HG02852 (cell line): ENCODE measurements at regions not wholly inside any gene's neighbourhood (a gene's known extent, or its start where the extent isn't known, plus 50 kb on each side); places are given as distances from the start of the nearest gene placed in this dataset.
A peak's percentile ranks its signal among the peaks of the same experiment; 100 is the strongest.
"Not testable (repeated sequence)": the region's sequence is repeated elsewhere in the genome, so short reads cannot be mapped to it uniquely, and the experiment has no call there.

Source experiments
- ATAC-seq: cut with Tn5 transposase; IDR thresholded peaks from one replicate; pipeline ENCODE4 v1.9.1; 2021; ENCODE audit warnings: mild to moderate bottlenecking, moderate library complexity; ENCODE audit not compliant: unreplicated experiment

DNA sequence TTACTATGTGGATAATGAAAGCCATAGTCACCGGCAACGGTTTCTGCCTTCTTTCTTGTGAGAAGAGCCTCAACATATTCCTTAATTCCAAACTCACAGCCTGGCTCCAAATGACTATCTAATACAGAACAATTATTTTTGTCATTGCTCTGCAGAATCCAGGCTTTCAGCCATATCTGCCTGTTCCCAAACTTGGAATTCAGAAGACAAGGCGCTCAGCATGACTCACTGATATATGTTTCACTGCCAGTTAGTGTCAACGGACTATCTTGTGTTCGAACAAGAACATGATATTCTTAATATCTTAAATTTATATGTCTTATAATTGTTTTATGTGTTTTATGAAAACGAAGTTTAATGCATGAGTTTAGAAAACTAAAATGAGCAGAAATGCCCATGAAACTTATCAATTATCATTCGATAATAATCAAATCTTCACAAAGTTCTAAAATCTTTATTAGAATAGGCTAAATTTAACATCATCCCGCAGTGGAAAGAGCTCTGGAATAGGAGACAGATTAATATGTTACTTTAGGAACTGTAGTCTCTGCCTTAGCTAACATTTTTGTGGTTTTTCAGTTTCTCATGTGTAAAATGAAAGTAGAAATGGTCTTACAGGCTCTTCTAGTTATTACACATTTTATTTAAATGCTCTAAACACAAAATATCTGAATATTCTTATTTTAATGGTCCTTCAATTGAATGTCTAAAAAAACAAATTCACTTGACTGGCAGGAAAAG lies 669.3 kb upstream of the GJE1 start:
- ATAC-seq = peak; percentile 96

DNA sequence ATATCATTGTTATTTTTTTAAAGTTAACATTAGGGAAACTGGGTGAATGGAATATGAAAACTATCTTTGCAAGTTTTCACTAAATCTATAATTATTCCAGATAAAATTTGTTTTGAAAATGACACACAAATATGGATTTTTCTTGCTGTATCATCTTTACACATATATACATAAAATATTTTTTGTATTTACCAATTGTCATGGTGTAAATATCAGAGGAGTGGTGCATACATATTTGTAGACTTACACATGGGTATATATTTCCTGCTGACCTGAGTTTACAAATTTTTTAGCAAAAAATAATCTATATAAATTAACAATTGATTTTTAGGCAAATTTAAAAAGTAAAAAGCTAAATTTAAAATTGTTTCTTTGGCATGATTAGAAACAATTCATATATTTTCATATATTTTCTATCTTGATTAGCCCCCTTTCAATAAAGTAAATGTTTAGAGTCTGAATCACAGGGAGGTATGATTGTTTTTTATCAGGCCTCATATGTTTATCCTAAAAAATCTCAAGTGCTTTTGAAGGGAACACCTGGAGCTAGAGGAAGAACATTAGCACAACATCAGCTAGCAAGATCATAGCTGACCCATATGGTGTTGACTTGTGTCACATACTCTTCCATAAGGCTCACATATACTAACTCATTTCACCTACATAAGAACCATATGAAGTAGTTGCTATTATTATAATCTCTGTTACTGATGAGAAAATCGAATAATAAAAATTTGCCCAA lies 671.8 kb upstream of the GJE1 start:
- ATAC-seq = no peak

DNA sequence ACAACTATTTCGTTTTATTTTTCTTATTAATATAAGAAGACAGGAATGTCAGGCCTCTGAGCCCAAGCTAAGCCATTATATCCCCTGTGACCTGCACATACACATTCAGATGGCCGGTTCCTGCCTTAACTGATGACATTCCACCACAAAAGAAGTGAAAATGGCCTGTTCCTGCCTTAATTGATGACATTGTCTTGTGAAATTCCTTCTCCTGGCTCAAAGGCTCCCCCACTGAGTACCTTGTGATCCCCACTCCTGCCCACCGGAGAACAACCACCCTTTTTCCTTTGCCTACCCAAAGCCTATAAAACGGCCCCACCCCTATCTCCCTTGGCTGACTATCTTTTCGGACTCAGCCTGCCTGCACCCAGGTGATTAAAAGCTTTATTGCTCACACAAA lies 672.5 kb upstream of the GJE1 start:
- not testable (repeated sequence) for ATAC-seq

DNA sequence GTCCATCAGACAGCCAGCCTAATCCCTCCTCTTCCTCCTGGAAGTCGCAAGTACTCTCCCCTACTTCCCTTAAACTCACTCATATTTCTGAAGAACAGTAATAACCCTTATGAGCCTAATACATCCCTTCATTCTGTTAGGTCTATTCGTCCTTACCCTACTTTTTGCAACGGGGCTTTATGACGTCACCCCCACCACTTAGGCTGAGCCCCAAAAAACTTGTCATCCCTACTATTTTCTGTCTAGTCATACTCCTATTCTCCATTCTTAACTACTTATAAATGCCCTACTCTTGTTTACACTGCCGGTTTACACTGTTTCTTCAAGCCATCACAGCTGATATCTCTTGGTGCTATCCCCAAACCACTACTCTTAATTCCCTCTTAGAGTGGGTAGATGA lies 674.7 kb upstream of the GJE1 start:
- not testable (repeated sequence) for ATAC-seq

DNA sequence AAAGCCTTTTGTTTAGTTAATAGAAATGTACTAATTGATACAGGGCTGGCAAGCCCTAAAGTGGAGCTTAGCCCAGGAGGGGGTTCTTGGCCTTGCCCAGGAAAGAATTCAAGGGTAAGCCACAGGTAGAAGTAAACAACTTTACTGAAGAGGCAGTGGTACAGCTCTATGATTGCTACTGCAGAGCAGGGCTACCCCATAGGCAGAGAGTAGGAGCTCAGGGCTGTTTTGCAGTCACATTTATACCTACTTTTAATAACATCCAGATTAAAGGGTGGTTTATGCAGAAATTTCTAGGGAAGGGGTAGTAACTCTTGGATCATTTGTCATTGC lies 680.4 kb upstream of the GJE1 start:
- ATAC-seq = no peak

DNA sequence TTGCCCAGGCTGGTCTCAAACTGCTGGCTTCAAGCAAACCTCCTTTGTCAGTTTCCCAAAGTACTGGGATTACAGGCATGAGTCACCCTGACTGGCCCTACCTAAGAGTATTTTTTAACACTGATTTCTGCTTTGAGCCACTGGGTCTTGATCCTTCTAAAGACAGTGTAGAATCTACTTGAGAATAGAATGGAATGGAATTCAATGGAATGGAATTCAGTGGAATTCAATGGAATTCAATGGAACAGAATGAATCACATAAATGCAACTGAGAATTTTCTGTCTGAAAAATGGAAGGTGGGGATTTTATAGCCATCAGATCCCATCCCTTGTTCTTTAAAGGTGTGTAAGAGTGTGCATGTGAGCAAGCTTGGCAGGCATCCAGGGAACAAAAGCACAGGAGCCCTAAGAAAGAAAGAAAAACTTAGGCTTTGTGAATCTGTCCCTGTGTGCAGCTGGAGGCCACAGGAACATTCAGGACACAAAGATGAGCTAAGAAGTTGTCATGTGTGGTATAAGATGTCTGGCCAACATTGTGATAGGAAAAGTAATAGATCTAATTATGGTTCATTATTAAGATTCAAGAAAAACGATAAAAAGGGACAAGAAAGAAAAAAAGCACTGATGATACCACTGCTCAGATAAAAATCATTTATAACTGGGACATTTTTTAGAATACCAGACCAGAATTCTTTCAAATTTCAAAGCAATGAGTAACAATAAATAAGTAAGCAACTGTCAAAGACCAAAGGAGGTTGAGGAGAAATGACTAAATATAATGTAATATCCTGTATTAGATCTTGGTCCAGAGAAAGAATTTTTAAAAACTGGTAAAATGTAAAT lies 681.0 kb upstream of the GJE1 start:
- ATAC-seq = no peak

DNA sequence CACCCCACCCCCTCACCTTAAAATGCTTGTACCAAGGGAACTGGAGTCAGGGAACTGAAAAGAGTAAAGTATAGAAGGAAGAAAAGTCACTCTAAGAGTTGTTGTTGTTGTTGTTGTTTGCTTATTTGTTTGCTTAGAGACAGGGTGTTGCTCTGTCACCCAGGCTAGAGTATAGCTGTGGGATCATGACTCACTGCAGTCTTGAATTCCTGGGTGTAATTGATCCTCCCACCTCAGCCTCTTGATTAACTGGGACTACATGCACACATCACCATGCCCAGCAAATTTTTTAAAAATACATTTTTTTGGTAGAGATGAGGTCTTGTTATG lies 681.6 kb upstream of the GJE1 start:
- no peak for ATAC-seq

DNA sequence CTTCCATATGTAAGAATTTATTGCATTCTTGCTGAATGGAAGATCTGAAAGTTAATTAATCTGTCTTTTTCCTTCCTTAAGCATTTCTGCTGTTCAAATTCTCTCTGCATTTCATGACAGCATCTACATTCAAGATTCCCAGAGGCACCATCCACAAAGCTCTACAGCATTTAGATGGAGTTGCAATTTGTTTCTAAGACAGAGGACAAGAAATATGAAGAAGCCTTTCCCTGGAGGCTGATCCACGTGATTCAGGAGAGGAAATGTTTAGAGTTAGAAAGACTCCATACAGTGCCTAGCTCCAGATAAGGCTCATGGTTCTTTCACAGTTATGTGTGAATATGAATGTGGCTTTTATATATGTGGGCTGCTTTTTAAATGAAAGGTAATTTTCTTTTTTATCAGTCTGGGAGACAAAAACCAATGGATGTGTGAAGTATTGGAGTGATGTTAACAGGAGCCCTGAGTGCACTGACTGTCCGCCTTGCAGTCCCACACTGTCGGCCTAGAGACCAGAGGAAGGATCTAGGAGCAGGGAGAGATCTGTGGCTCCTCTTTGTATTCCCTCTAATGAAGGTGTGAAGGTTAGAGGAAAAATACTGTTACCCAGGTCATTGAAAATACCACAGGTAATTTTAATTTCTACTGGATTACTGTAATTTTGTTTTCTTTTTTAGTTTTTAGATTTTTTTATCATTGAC lies 686.6 kb upstream of the GJE1 start:
- ATAC-seq = no peak

DNA sequence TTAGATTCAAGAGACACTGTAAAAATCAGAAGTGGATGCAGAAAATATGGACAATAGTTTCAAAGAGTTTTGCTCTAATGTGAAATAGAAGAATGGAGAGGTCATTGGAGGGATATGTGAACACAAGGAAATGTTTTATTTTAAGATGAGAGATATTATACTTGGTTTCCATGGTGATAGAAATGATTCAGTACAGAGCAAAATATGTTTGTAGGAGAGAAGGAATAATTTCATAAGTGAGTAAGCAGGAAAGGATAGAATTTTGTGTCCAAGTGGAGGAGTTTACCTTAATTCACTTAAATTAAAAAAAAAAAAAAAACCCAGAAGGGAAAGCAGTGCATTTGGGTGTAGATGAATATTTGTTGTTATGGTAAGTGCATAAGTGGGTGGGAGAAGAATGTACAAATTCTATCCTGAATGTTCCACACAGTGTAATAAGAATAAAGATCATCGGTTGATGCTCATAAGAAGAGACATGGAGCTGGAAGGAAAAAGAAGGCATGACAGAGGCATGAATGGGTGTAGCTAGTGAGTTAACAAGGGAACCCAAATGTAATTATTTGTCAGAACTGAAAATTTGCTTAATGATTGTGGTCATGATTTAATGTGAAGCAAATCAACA lies 688.9 kb upstream of the GJE1 start:
- ATAC-seq = no peak

DNA sequence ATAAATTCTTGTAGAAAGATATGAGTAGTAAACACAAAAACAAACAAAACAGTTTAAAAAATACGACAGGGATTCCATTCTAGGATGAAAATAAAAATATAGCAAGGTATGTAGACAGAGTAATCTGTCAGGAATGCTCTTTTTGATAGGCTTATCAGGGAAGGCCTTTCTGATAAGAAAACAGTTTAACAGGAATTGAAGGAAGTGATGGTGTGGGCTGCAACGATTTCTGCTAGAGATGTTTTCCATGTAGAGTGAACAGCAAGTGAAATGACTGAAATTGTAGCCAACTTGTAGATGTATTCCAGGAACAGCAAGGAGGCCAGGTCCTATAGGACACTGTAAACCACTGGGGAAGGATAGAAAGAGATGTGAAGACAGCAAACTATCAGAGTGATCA lies 689.7 kb upstream of the GJE1 start:
- no peak for ATAC-seq

DNA sequence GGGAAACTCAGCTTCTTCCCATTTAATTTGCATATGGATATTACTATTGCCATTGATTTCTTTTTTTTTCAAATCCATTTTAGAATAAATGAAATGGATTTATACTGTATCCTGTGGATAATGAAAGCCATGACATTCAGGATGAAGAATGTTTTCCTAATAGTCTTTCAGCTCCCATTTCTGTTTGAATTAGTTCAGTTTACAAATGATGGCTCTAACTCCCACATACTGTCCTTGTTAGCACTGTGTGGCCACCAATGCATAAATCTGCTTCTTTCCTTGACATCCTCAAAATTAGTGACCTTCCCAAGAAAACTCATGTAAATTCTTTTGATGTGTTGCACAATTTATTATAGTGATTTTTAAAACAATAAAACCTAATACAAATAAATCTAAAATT lies 693.2 kb upstream of the GJE1 start:
- ATAC-seq = no peak

DNA sequence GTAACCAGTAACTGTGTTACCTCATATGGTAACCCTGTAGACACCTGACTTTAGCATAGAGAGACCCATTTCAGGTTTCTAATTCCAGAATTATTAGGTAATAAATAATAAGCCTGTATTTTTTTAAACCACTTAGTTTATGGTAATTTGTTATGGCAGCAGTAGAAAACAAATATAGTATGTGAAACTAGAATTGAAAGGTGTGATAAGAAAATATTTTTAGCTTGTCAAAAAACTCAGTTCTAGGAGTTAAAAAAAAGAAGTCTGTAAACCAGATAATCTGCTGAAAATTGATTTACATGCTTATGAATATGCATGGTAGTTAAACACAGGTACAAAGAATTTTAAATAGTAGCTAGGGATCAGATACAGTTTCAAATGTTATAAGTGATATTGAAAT lies 695.0 kb upstream of the GJE1 start:
- ATAC-seq = peak; percentile 69

DNA sequence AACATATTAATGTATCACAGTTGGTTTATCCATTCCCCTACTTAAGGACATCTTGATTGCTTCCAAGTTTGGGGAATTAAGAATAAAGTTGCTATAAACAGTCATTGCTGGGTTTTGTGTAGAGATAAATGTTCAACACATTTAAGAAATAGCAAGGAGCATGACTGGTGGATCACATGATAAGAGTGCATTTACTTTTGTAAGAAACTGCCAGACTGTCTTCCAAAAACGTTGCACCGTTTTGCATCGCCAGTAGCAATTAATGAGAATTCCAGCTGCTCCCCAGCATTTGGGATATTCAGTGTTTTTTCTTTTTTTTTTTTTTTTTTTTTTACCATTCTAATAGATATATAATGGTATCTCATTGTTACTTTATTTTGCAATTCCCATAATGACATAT lies 695.7 kb upstream of the GJE1 start:
- ATAC-seq = no peak

DNA sequence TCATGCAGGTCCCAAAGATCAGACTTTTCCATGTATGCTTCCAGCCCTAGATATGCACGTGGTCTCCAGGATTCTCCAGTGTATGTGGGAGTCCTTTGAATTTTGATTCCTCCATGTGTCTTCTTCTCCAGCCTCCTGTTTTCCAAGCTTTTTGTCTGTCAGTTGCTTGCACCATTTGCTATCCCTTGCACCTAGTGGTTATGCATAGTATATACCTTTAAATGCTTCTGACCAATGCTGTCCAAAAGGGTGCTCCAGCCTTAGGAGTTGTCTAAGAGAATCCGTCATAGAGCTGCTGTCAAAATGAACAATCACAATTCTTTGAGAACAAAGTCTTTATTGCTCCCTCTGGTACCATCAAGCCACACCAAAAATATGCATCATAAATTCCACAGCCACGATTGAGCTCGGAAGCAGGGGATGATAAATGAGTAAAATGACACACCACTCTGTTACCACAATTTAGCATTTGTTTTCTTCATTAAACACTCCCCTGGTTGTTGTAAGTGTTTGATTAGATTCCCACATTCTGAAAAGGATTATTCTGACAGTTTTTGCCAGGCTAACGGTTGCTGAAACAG lies 706.2 kb upstream of the GJE1 start:
- ATAC-seq = no peak

DNA sequence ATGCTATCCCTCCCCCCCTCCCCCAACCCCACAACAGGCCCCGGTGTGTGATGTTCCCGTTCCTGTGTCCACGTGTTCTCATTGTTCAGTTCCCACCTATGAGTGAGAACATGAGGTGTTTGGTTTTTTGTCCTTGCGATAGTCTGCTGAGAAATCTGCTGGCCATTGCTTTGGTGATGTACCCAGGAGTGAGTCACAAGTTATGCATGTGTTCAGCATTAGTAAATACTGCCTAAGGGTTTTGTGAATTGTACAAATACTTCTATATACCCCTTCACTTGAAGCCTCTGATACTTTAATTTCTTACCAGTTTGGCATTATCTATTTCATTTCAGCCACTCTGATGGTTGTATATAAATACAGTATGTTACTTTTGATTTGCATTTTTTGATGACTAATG lies 711.3 kb upstream of the GJE1 start:
- no peak for ATAC-seq

DNA sequence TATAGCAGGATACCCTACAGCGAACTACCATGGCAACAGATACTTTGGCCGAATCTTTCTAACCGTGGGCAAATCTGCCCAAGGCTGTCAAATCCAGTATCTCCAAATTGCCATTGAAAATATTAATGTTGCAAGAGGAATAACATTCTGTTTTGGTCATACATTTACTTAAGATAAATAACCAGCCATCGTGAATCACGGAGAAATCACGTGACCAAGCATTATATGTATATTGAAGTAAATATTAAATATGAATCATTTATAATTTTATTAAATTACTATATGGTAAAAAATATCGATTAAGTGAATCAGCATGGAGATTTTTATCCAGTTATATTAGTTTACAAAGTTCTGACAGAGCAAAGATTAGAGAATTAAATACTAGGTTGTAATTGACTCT lies 714.6 kb upstream of the GJE1 start:
- no peak for ATAC-seq

DNA sequence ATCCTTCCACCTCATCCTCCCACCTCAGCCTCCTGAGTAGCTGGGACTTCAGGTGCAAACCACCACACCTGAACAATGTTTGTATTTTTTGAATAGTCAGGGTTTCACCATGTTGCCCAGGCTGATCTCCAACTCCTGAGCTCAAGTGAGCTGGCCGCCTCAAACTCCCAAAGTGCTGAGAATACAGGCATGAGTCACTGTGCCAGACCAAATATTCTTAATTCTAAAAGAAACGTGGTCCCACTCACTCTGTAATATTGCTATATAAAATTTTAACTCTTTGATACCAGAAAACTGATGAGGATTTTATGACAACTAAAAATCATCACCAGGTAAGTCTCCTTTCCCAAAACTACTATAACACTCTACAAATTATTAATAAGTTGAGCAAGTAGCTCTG lies 716.8 kb upstream of the GJE1 start:
- no peak for ATAC-seq

DNA sequence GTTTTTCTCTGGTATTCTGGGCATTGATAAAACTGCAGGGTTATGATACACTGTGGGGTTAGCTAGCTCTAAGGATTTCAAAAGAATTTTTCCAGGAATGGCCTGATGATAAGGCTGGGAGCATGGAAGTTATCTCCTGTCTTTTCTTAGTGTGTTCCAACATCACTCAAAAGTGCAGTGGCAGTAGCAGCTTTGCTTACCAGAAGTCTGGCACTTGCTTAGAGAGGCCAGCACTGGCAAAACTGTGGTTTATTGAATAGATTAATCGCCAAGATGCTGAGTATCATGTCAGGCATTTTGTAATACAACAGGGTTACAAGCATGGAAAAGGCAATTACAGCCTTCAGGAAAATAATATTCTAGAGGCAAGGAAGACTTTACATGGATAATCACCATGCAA lies 719.5 kb upstream of the GJE1 start:
- no peak for ATAC-seq

DNA sequence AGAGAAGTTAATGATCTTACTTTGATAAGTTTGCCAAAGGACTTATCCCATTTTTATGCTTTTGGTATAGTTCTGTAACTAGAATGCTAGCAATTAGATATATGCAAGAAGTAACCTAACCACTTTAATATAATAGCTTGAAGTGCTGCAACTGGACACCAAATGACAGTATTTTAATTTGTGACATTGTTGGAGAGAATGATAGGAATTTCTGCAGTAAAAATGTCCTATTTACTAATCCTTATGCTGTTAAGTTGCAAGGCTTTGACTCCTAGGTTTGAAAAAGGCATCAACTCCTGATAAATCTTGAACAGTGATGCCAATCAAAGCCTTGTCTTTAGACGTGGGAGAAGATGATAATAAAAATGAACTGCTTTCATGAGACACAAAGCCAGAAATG lies 726.0 kb upstream of the GJE1 start:
- no peak for ATAC-seq

DNA sequence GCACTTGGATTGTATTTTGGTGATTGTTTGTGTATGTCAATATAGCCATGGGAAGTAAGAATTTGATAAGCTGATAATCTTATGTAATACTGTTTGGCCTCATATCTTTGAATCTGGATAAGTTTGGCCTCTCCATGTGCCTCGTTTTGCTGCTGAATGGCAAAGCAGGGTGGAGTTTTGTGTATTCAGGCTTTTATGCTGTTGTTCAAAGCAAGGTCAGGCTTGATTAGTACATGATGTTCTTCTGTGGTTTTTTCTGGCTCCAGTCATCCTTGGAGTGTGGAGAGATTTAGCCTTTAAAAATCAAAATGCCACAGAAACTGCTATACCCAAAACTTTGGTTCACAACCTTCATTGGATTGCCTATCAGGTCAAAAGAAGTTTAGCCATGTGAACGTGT lies 728.9 kb upstream of the GJE1 start:
- no peak for ATAC-seq

DNA sequence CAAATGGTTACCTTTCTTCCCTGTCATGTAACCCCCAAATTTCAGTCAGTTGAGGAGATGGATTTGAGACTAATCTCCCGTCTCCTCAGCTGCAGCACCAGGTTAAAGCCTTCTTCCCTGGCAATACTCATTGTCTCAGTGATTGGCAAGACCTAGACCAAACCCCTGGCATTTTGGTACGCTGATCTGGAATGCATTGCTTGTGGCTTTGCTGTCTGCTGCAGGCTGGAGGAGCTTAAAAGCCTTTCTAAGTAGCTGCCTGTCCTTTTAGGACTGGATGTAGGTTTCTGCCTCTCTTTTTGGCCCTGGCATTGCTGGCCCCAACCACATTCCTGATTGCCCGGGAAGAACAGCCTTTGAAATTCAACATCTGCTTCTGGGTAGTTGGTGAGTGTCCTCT lies 729.6 kb upstream of the GJE1 start:
- ATAC-seq = no peak
